ENCODE measurements at regions not wholly inside any gene's neighbourhood (a gene's known extent, or its start where the extent isn't known, plus 50 kb on each side); places are given as distances from the start of the nearest gene placed in this dataset.
"Not testable (repeated sequence)": the region's sequence is repeated elsewhere in the genome, so short reads cannot be mapped to it uniquely, and the experiment has no call there.

GRCh38 chrX:21207080-21207479, 167.1 kb upstream of the CNKSR2 start:
- no peak for DNase-seq (ENCODE audit: low read depth, low spot score)
- TF ChIP-seq SUZ12 (IDR thresholded peaks at IDR 0.05; ENCODE audit: extremely low read depth, insufficient read depth, insufficient read length) = no peak
- no peak for TF ChIP-seq YY1 (IDR thresholded peaks at IDR 0.05; ENCODE audit: insufficient read depth, insufficient read length)
- TF ChIP-seq ZNF274 (IDR thresholded peaks at IDR 0.05; ENCODE audit: low read depth, low read length) = no peak
- Histone ChIP-seq H3K9me3 (ENCODE audit: insufficient read depth, low read length) (no peaks in the 10 kb centered on the region; the same call in 1 of the 2 replicates), H3K9ac (ENCODE audit: insufficient read length, low read depth) (no peak overlapping the region), H3K27me3 (ENCODE audit: insufficient read depth, insufficient read length) (no peaks in the 10 kb centered on the region), H3K36me3 (ENCODE audit: insufficient read depth, insufficient read length, low read length) (no peaks in the 10 kb centered on the region), H3K4me1 (ENCODE audit: insufficient read depth, insufficient read length) (no peaks in the 10 kb centered on the region), H3K4me3 (ENCODE audit: insufficient read length, low read depth) (no peak overlapping the region)

- DNase-seq (ENCODE audit: low read depth, low spot score); H3K36me3 ChIP-seq (ENCODE audit: insufficient read depth, insufficient read length, low read length): not testable (repeated sequence)
These were observed 155.0 kb upstream of the CNKSR2 start for GRCh38 chrX:21219208-21219607.

GRCh38 chrX:21225643-21226042, 148.6 kb upstream of the CNKSR2 start:
- DNase-seq (ENCODE audit: low read depth, low spot score) = no peak
- no peaks in the 10 kb centered on the region for H3K27me3 ChIP-seq (ENCODE audit: insufficient read depth, insufficient read length)
- TF ChIP-seq SUZ12 (IDR thresholded peaks at IDR 0.05; ENCODE audit: extremely low read depth, insufficient read depth, insufficient read length) (no peak), YY1 (IDR thresholded peaks at IDR 0.05; ENCODE audit: insufficient read depth, insufficient read length) (no peak), ZNF274 (IDR thresholded peaks at IDR 0.05; ENCODE audit: low read depth, low read length) (no peak)

More at GRCh38 chrX:21219208-21219607, 155.0 kb upstream of the CNKSR2 start:
- not testable (repeated sequence) for H3K9me3 ChIP-seq (ENCODE audit: insufficient read depth, low read length); H3K4me3 ChIP-seq (ENCODE audit: insufficient read length, low read depth); H3K27me3 ChIP-seq (ENCODE audit: insufficient read depth, insufficient read length); H3K9ac ChIP-seq (ENCODE audit: insufficient read length, low read depth); H3K4me1 ChIP-seq (ENCODE audit: insufficient read depth, insufficient read length)

GRCh38 chrX:21228974-21229373, 145.2 kb upstream of the CNKSR2 start:
- H3K4me3 ChIP-seq (ENCODE audit: insufficient read length, low read depth); DNase-seq (ENCODE audit: low read depth, low spot score); H3K36me3 ChIP-seq (ENCODE audit: insufficient read depth, insufficient read length, low read length); H3K9ac ChIP-seq (ENCODE audit: insufficient read length, low read depth); H3K4me1 ChIP-seq (ENCODE audit: insufficient read depth, insufficient read length); H3K27me3 ChIP-seq (ENCODE audit: insufficient read depth, insufficient read length); H3K9me3 ChIP-seq (ENCODE audit: insufficient read depth, low read length): not testable (repeated sequence)

More at GRCh38 chrX:21225643-21226042, 148.6 kb upstream of the CNKSR2 start:
- no peak overlapping the region for H3K4me3 ChIP-seq (ENCODE audit: insufficient read length, low read depth)
- H3K36me3 ChIP-seq (ENCODE audit: insufficient read depth, insufficient read length, low read length) = no peaks in the 10 kb centered on the region
- no peaks in the 10 kb centered on the region for H3K9me3 ChIP-seq (ENCODE audit: insufficient read depth, low read length)
- no peaks in the 10 kb centered on the region for H3K4me1 ChIP-seq (ENCODE audit: insufficient read depth, insufficient read length)
- H3K9ac ChIP-seq (ENCODE audit: insufficient read length, low read depth) = no peak overlapping the region

- DNase-seq (ENCODE audit: low read depth, low spot score) = no peak
- H3K4me3 ChIP-seq (ENCODE audit: insufficient read length, low read depth) = no peak overlapping the region
- H3K9me3 ChIP-seq (ENCODE audit: insufficient read depth, low read length) = no peaks in the 10 kb centered on the region
- H3K9ac ChIP-seq (ENCODE audit: insufficient read length, low read depth) = no peak overlapping the region
- no peaks in the 10 kb centered on the region for H3K36me3 ChIP-seq (ENCODE audit: insufficient read depth, insufficient read length, low read length)
- TF ChIP-seq YY1 (IDR thresholded peaks at IDR 0.05; ENCODE audit: insufficient read depth, insufficient read length) = no peak
- no peak for TF ChIP-seq ZNF274 (IDR thresholded peaks at IDR 0.05; ENCODE audit: low read depth, low read length)
- no peak for TF ChIP-seq SUZ12 (IDR thresholded peaks at IDR 0.05; ENCODE audit: extremely low read depth, insufficient read depth, insufficient read length)
- no peaks in the 10 kb centered on the region for H3K4me1 ChIP-seq (ENCODE audit: insufficient read depth, insufficient read length)
- no peaks in the 10 kb centered on the region for H3K27me3 ChIP-seq (ENCODE audit: insufficient read depth, insufficient read length)
These were observed 119.1 kb upstream of the CNKSR2 start for GRCh38 chrX:21255032-21255618.

GRCh38 chrX:21266949-21267348, 107.3 kb upstream of the CNKSR2 start:
- Histone ChIP-seq H3K9me3 (ENCODE audit: insufficient read depth, low read length) (peaks cover 9% of the 10 kb centered on the region; the same call in 1 of the 2 replicates), H3K27me3 (ENCODE audit: insufficient read depth, insufficient read length) (no peaks in the 10 kb centered on the region), H3K4me3 (ENCODE audit: insufficient read length, low read depth) (no peak overlapping the region), H3K4me1 (ENCODE audit: insufficient read depth, insufficient read length) (no peaks in the 10 kb centered on the region), H3K9ac (ENCODE audit: insufficient read length, low read depth) (no peak overlapping the region), H3K36me3 (ENCODE audit: insufficient read depth, insufficient read length, low read length) (no peaks in the 10 kb centered on the region)
- TF ChIP-seq YY1 (IDR thresholded peaks at IDR 0.05; ENCODE audit: insufficient read depth, insufficient read length) = no peak
- no peak for TF ChIP-seq ZNF274 (IDR thresholded peaks at IDR 0.05; ENCODE audit: low read depth, low read length)
- no peak for TF ChIP-seq SUZ12 (IDR thresholded peaks at IDR 0.05; ENCODE audit: extremely low read depth, insufficient read depth, insufficient read length)
- no peak for DNase-seq (ENCODE audit: low read depth, low spot score)

- no peaks in the 10 kb centered on the region for H3K36me3 ChIP-seq (ENCODE audit: insufficient read depth, insufficient read length, low read length)
- TF ChIP-seq SUZ12 (IDR thresholded peaks at IDR 0.05; ENCODE audit: extremely low read depth, insufficient read depth, insufficient read length) = no peak
- no peak for TF ChIP-seq ZNF274 (IDR thresholded peaks at IDR 0.05; ENCODE audit: low read depth, low read length)
- TF ChIP-seq YY1 (IDR thresholded peaks at IDR 0.05; ENCODE audit: insufficient read depth, insufficient read length) = no peak
These were observed 97.3 kb upstream of the CNKSR2 start for GRCh38 chrX:21276736-21277433.

More at GRCh38 chrX:21276736-21277433, 97.3 kb upstream of the CNKSR2 start:
- no peaks in the 10 kb centered on the region for H3K27me3 ChIP-seq (ENCODE audit: insufficient read depth, insufficient read length)
- no peak for DNase-seq (ENCODE audit: low read depth, low spot score)
- H3K9ac ChIP-seq (ENCODE audit: insufficient read length, low read depth) = no peak overlapping the region
- H3K4me1 ChIP-seq (ENCODE audit: insufficient read depth, insufficient read length) = no peaks in the 10 kb centered on the region
- H3K4me3 ChIP-seq (ENCODE audit: insufficient read length, low read depth) = no peak overlapping the region
- H3K9me3 ChIP-seq (ENCODE audit: insufficient read depth, low read length) = no peaks in the 10 kb centered on the region
